Neural cell (in vitro differentiated cells): ENCODE measurements at regions not wholly inside any gene's neighbourhood (a gene's known extent, or its start where the extent isn't known, plus 50 kb on each side); places are given as distances from the start of the nearest gene placed in this dataset.

Experiments
- H2AFZ ChIP-seq: fragments of 200-600, 300-800 bp; sonication (generic), shearing (Covaris generic); 2 replicates; pipeline ENCODE4 v1.6.0; 2014; ENCODE audit warnings: low read depth, mild to moderate bottlenecking, antibody characterized with exemption, low read length, moderate library complexity
- H3F3A ChIP-seq: fragments of 200-600 bp; shearing (Covaris generic); 2 replicates; pipeline ENCODE4 v1.6.1; 2016; ENCODE audit warnings: mild to moderate bottlenecking, moderate library complexity, mixed read lengths, antibody characterized with exemption, low read length; ENCODE audit not compliant: insufficient read depth, poor library complexity, severe bottlenecking
- H3K27ac ChIP-seq: fragments of 200-600, 300-800 bp; sonication (generic), shearing (Covaris generic); 2 replicates; pipeline ENCODE4 v1.5.1; 2014; ENCODE audit warnings: mild to moderate bottlenecking, low read length, moderate library complexity
- H3K27me3 ChIP-seq: fragments of 300-800, 200-600 bp; sonication (generic), shearing (Covaris generic); 2 replicates; pipeline ENCODE4 v1.6.0; 2014; ENCODE audit warnings: mild to moderate bottlenecking, low read depth, low read length, moderate library complexity; ENCODE audit not compliant: insufficient read depth
- H3K36me3 ChIP-seq: fragments of 300-800, 200-600 bp; sonication (generic), shearing (Covaris generic); 2 replicates; pipeline ENCODE4 v1.5.1; 2014; ENCODE audit warnings: mild to moderate bottlenecking, antibody characterized with exemption, low read length, moderate library complexity; ENCODE audit not compliant: insufficient read depth
- H3K4me2 ChIP-seq: fragments of 300-800, 200-600 bp; sonication (generic), shearing (Covaris generic); 2 replicates; pipeline ENCODE4 v1.6.0; 2014; ENCODE audit warnings: mild to moderate bottlenecking, low read length
- H3K4me3 ChIP-seq: fragments of 300-800, 200-600 bp; sonication (generic), shearing (Covaris generic); 2 replicates; pipeline ENCODE4 v1.5.1; 2014; ENCODE audit warnings: mild to moderate bottlenecking, low read length, moderate library complexity
- H3K79me2 ChIP-seq: fragments of 200-600 bp; shearing (Covaris generic); replicated peaks from 2 replicates; pipeline ENCODE4 v1.6.0; 2014; ENCODE audit warnings: mild to moderate bottlenecking, low read length, moderate library complexity; ENCODE audit not compliant: insufficient read depth
- H3K9ac ChIP-seq: fragments of 300-800, 200-600 bp; sonication (generic), shearing (Covaris generic); 2 replicates; pipeline ENCODE4 v1.6.1; 2016; ENCODE audit warnings: mild to moderate bottlenecking, low read length, mixed read lengths
- H3K9me2 ChIP-seq: fragments of 200-600 bp; shearing (Covaris generic); 2 replicates; pipeline ENCODE4 v1.6.1; 2016; ENCODE audit warnings: mild to moderate bottlenecking, low read length, mixed read lengths; ENCODE audit not compliant: insufficient read depth
- H3K9me3 ChIP-seq: fragments of 200-600, 300-800 bp; sonication (generic), shearing (Covaris generic); 2 replicates; pipeline ENCODE4 v1.6.1; 2016; ENCODE audit warnings: mild to moderate bottlenecking, mixed run types, low read length, moderate library complexity, mixed read lengths
- H4K20me1 ChIP-seq: fragments of 200-600 bp; shearing (Covaris generic); 2 replicates; pipeline ENCODE4 v1.6.1; 2016; ENCODE audit warnings: mild to moderate bottlenecking, mixed run types; ENCODE audit not compliant: insufficient read depth
- EP300 ChIP-seq: fragments of 450-650 bp; conservative IDR thresholded peaks from 2 replicates; pipeline ENCODE4 v1.6.1; 2014; ENCODE audit warnings: antibody characterized with exemption, mild to moderate bottlenecking, moderate library complexity; ENCODE audit not compliant: poor library complexity, severe bottlenecking
- EZH2 ChIP-seq: fragments of 200-600, 300-800 bp; shearing (Covaris generic), sonication (generic); IDR thresholded peaks from 2 replicates; pipeline ENCODE4 v1.6.1; 2014; ENCODE audit warnings: antibody characterized with exemption, low read length, borderline replicate concordance, mild to moderate bottlenecking; ENCODE audit not compliant: insufficient read depth, poor library complexity, severe bottlenecking
- MXI1 ChIP-seq: fragments of 450-650 bp; conservative IDR thresholded peaks from 2 replicates; pipeline ENCODE4 v1.6.1; 2014; ENCODE audit warnings: antibody characterized with exemption, mild to moderate bottlenecking; ENCODE audit not compliant: poor library complexity, severe bottlenecking
- POLR2AphosphoS5 ChIP-seq: IDR thresholded peaks from 2 replicates; pipeline ENCODE4 v1.6.1; 2012
- RAD21 ChIP-seq: fragments of 450-650 bp; conservative IDR thresholded peaks from 2 replicates; pipeline ENCODE4 v1.6.1; 2014; ENCODE audit warnings: antibody characterized with exemption, mild to moderate bottlenecking, moderate library complexity
- SMC3 ChIP-seq: fragments of 450-650 bp; conservative IDR thresholded peaks from 2 replicates; pipeline ENCODE4 v1.6.1; 2014; ENCODE audit warnings: antibody characterized with exemption, mild to moderate bottlenecking, moderate library complexity; ENCODE audit not compliant: poor library complexity
- TAF1 ChIP-seq: IDR thresholded peaks from 2 replicates; pipeline ENCODE4 v1.6.1; 2012; ENCODE audit warnings: low read depth
- TF ChIP-seq, protein P1 (sequence below): IDR thresholded peaks from 2 replicates; pipeline ENCODE4 v1.6.1; 2012; ENCODE audit warnings: borderline replicate concordance
- TF ChIP-seq, protein P2 (sequence below): fragments of 450-650 bp; IDR thresholded peaks from 2 replicates; pipeline ENCODE4 v1.5.1; 2014; ENCODE audit warnings: antibody characterized with exemption, mild to moderate bottlenecking, moderate library complexity; ENCODE audit not compliant: poor library complexity, severe bottlenecking

DNA sequence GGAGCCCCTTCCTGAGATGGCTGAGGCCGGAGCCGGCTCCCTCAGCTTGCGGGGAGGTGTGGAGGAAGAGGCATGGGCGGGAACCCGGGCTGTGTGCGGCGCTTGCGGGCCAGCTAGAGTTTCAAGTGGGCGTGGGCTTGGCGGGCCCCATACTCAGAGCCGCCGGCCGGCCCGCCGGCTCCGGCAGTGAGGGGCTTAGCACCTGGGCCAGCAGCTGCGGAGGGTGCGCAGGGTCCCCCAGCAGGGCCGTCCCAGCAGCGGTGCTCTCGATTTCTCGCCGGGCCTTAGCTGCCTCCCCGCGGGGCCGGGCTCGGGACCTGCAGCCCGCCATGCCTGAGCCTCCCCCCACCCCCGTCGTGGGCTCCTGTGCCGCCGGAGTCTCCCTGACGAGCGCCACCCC lies 67.9 kb upstream of the SLC28A3 start:
- no peak overlapping the region for H3K4me3 ChIP-seq
- H3K9me3 ChIP-seq, result no peaks in the 10 kb centered on the region
- H3K79me2 ChIP-seq, result no peaks in the 10 kb centered on the region
- no peaks in the 10 kb centered on the region for H3K36me3 ChIP-seq
- H3K9ac ChIP-seq, result no peak overlapping the region
- no peaks in the 10 kb centered on the region for H3F3A ChIP-seq
- H3K4me2 ChIP-seq, result no peak overlapping the region
- no peaks in the 10 kb centered on the region for H3K27me3 ChIP-seq
- no peaks in the 10 kb centered on the region for H4K20me1 ChIP-seq
- no peak overlapping the region for H3K27ac ChIP-seq
- TF ChIP-seq TAF1 (no peak), EZH2 (no peak), EP300 (no peak), RAD21 (no peak), MXI1 (no peak), SMC3 (no peak), POLR2AphosphoS5 (no peak)
- TF ChIP-seq, protein P1, sequence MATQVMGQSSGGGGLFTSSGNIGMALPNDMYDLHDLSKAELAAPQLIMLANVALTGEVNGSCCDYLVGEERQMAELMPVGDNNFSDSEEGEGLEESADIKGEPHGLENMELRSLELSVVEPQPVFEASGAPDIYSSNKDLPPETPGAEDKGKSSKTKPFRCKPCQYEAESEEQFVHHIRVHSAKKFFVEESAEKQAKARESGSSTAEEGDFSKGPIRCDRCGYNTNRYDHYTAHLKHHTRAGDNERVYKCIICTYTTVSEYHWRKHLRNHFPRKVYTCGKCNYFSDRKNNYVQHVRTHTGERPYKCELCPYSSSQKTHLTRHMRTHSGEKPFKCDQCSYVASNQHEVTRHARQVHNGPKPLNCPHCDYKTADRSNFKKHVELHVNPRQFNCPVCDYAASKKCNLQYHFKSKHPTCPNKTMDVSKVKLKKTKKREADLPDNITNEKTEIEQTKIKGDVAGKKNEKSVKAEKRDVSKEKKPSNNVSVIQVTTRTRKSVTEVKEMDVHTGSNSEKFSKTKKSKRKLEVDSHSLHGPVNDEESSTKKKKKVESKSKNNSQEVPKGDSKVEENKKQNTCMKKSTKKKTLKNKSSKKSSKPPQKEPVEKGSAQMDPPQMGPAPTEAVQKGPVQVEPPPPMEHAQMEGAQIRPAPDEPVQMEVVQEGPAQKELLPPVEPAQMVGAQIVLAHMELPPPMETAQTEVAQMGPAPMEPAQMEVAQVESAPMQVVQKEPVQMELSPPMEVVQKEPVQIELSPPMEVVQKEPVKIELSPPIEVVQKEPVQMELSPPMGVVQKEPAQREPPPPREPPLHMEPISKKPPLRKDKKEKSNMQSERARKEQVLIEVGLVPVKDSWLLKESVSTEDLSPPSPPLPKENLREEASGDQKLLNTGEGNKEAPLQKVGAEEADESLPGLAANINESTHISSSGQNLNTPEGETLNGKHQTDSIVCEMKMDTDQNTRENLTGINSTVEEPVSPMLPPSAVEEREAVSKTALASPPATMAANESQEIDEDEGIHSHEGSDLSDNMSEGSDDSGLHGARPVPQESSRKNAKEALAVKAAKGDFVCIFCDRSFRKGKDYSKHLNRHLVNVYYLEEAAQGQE, result no peak
- TF ChIP-seq, protein P2, sequence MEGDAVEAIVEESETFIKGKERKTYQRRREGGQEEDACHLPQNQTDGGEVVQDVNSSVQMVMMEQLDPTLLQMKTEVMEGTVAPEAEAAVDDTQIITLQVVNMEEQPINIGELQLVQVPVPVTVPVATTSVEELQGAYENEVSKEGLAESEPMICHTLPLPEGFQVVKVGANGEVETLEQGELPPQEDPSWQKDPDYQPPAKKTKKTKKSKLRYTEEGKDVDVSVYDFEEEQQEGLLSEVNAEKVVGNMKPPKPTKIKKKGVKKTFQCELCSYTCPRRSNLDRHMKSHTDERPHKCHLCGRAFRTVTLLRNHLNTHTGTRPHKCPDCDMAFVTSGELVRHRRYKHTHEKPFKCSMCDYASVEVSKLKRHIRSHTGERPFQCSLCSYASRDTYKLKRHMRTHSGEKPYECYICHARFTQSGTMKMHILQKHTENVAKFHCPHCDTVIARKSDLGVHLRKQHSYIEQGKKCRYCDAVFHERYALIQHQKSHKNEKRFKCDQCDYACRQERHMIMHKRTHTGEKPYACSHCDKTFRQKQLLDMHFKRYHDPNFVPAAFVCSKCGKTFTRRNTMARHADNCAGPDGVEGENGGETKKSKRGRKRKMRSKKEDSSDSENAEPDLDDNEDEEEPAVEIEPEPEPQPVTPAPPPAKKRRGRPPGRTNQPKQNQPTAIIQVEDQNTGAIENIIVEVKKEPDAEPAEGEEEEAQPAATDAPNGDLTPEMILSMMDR, result no peak
- no peak overlapping the region for H2AFZ ChIP-seq
- H3K9me2 ChIP-seq, result no peaks in the 10 kb centered on the region

GRCh38 chr9:84411683-84412267 lies 71.2 kb upstream of the SLC28A3 start:
- TF ChIP-seq EZH2, result no peak
- no peak for TF ChIP-seq POLR2AphosphoS5
- no peak for TF ChIP-seq MXI1
- TF ChIP-seq EP300, result no peak
- TF ChIP-seq, protein P2, result no peak
- no peak for TF ChIP-seq TAF1
- no peak for TF ChIP-seq RAD21
- no peak for TF ChIP-seq SMC3
- TF ChIP-seq, protein P1, result no peak
- H3K4me2 ChIP-seq, result no peak overlapping the region
- H3K9ac ChIP-seq, result no peak overlapping the region
- no peaks in the 10 kb centered on the region for H3F3A ChIP-seq
- H2AFZ ChIP-seq, result no peak overlapping the region
- H3K27me3 ChIP-seq, result no peaks in the 10 kb centered on the region
- no peaks in the 10 kb centered on the region for H3K9me3 ChIP-seq
- no peaks in the 10 kb centered on the region for H3K9me2 ChIP-seq
- no peaks in the 10 kb centered on the region for H4K20me1 ChIP-seq
- no peaks in the 10 kb centered on the region for H3K36me3 ChIP-seq
- H3K4me3 ChIP-seq, result no peak overlapping the region
- H3K27ac ChIP-seq, result no peak overlapping the region
- H3K79me2 ChIP-seq, result no peaks in the 10 kb centered on the region
